NCI-H2081 treated with DMSO at 0.1 percent for 48 hours (cell line): ENCODE measurements at regions not wholly inside any gene's neighbourhood (a gene's known extent, or its start where the extent isn't known, plus 50 kb on each side); places are given as distances from the start of the nearest gene placed in this dataset.
A peak's percentile ranks its signal among the peaks of the same experiment; 100 is the strongest.

Experiments
- DNase-seq: peaks from one replicate; lab custom pipeline; 2025; lab: John Stamatoyannopoulos, UW

- no peak for DNase-seq
Measured at GRCh38 chr4:137310593-137311490, 221.5 kb downstream of the PCDH18 start.

DNA sequence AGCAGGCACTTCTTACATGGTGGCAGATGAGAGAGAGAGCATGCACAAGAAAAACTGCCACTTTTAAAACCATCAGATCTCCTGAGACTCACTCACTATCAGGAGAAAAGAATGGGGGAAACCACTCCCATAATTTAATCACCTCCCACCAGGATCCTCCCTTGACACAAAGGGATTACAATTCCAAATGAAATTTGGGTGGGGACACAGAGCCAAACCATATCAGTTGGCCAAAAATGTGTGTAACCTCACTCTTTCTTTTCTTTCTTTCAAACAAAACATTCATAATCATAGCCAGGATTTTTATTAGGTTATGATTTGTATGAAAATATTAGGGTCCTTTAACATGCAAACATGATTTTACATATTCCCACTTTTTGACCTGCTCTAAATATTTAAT lies 222.1 kb downstream of the PCDH18 start:
- no peak for DNase-seq

DNA sequence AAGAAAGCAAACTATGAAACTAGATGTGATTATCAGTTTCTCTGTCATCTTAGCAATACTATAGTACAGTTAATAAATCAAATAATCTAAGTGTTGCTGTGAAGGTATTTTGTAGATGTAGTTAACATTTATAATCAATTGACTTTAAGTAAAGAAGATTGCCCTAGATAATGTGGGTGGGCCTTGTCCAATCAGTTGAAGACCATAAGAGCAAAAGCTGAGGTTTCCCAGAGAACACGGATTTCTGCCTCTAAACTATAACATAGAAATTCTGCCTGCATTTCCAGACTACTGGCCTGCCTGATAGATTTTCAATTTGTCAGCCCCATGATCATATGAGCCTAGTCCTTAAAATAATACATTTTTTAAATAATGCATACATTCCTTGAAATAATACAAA lies 222.9 kb downstream of the PCDH18 start:
- DNase-seq: no peak

GRCh38 chr4:137307806-137308205 lies 224.5 kb downstream of the PCDH18 start:
- no peak for DNase-seq

GRCh38 chr4:137300776-137301175 lies 231.5 kb downstream of the PCDH18 start:
- no peak for DNase-seq

DNA sequence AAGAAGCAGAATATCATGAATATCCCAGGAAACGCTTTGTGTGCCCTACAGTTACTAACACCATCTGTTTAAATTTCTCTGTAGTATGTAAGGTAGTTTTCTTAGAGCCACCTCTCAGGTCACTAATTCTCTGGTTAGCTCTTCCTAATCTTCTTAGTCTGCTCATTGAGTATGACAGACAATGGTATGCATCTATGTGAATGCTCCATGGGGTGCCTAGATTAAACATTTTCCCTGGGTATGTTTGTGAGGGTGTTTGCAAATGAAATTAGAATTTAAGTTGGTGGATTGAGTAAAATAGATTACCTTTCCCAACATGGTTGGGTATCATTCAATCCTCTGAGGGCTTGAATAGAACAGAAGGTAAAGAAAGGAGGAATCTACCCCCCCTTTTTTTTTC lies 233.0 kb downstream of the PCDH18 start:
- DNase-seq: no peak

DNA sequence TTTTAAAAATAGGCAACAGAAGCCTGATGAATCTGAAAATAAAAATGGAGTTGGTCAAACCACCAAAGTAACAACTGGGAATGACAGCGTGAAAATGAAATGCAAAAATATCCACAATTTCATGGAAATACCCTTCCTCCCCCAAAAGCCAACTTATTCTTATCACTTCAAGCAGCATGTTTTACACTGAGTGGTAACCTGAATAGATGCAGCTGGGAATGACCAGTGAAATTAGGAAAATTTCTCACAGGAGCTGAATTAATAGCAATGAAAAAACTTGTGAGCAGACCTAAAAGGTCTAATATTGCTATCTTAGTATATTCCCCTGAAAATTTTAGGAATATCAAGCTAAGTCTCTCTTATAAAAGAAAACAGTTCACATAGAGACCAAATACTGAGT lies 239.0 kb downstream of the PCDH18 start:
- DNase-seq: no peak

DNA sequence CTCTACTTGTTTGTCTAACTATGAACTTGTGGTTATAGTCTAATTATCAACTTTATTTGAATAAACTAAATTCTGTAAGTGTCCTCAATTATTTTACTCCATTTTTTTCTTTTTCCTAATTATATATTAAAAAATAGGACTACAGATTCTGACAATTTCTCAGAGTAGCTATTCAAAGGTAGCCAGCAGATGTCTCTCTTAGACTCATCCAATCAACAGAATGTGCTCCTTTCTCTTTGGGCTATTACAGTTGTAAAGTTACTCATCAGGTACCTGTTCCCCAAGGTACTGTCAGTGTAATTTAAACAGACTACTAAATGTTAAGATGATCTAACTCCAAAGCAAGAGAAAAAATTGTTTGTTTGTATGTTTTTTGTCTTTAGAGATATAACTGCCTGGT lies 248.6 kb downstream of the PCDH18 start:
- DNase-seq: no peak

DNA sequence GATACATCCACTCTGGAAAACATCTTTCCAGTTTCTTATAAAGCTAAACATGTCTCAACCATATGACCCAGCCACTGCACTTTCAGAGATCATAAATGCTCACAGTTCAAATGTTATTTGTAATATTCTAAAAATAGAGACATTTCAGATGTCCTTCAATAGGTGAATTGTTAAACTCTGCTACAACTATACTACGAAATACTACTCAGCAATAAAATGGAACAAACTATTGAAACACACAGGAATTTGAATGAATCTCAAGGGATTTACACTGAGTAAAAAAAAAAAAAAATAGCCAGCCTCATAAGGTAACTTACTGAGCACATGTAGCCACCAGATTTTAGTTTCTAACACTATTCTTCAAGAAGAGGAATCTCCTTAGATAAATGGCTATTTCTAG lies 253.9 kb downstream of the PCDH18 start:
- DNase-seq: no peak

GRCh38 chr4:137274404-137274803 lies 257.9 kb downstream of the PCDH18 start:
- DNase-seq: no peak

DNA sequence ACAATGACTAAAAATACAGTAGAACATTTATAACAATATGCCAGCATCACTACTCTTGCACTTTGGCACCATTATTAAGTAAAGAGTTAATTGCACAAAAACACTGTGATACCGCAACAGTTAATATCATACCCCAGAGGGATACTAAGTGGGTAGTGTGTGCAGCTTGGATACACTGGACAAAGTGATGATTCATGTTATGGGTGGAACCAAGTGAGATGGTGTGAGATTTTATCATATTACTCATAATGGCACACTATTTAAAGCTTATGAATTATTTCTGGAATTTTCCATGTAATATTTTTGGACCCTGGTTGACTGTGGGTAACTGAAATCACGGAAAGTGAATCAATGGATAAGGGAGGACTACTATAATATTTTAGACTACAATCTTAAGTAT lies 265.3 kb downstream of the PCDH18 start:
- DNase-seq: no peak

GRCh38 chr4:137266511-137266910 lies 265.8 kb downstream of the PCDH18 start:
- no peak for DNase-seq

DNA sequence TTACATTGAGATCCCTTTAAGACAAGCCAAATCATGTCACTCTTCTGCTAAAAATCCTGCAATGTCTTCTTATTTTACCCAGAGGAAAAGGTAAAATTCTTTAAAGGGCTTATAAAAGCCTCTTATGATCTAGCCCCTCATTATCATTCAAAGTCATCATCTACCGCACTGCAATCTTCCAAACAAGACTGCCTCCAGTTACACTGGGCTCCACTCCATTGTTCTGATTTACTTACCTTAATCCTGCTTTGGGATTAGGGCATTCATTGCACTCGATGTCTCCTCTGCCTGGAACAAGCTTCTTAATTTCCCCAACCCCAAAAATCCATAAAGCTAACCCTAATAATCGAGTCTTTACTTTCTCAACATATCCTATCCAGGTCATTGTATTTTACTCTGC lies 269.1 kb downstream of the PCDH18 start:
- no peak for DNase-seq

- no peak for DNase-seq
Measured at GRCh38 chr4:137253949-137254348, 278.3 kb downstream of the PCDH18 start.

- no peak for DNase-seq
Measured at GRCh38 chr4:137249112-137249511, 283.2 kb downstream of the PCDH18 start.

DNA sequence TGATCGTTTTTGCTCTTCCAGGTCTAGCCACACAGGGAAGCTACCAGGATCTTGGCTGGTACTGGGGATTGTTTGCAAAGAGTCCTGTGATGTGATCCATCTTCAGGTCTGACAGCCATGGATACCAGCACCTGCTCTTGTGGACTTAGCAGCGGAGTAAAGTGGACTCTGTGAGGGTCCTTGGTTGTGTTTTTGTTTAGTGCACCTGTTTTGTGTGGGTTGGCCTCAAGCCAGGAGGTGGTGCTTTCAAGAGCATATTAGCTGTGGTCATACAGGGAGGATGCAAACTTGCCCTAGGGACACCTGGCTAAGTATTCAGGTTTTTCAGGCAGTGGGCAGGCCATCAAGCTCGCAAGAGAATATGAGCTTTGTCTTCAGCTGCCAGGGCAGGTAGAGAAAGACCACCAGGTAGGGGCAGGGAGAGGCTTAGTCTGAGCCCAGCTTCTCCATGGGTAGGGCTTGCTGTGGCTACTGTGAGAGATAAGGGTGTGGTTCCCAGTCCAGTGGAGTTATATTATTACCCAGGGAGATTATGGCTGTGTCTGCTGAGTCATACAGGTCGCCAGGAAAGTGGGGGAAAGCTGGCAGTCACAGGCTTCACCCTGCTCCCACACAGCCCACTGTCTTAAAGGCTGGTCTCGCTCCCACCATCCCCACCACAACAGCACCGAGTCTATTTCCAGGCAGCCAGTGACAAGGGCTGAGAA lies 293.7 kb downstream of the PCDH18 start:
- DNase-seq: peak; percentile 6

- DNase-seq: no peak
Measured at GRCh38 chr4:137226900-137227299, 305.4 kb downstream of the PCDH18 start.

- DNase-seq: no peak
Measured at GRCh38 chr4:137226221-137226620, 306.1 kb downstream of the PCDH18 start.

- DNase-seq: no peak
Measured at GRCh38 chr4:137213372-137214173, 318.7 kb downstream of the PCDH18 start.

DNA sequence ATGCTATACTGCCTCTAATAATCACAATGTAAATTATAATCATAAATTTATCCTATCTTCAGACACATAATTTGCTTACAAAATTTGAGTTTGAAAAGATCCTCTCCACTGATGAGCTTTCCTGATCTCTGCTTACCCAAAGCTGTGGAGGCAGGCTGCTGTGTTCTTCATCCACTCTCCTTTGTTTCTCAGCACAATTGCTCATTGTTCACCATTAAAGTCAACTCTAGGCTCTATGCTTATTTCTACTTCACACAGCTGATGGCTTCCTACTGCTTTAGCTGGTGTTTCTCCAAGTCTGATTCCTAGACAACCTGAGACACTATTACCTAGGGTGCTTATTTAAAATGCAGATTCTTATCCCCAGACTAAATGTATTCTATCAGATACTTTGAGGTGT lies 319.7 kb downstream of the PCDH18 start:
- no peak for DNase-seq

DNA sequence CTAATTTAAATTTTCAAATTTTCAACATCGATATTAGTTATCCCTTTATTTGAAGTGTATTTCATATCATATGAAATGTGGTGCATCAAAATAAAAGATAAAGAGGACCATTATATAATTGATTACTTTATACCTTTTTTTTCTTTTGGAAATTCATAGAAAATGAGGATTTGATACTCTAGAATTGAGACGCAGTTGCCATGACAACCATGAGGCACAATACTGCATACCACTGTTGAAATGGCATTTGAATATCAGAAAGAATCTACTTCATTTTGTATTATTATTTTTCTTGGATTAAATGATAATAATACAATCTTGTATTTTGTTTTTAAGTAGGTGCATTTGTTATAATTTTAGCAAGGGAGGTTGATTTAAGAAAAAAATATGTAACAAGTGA lies 323.1 kb downstream of the PCDH18 start:
- no peak for DNase-seq

DNA sequence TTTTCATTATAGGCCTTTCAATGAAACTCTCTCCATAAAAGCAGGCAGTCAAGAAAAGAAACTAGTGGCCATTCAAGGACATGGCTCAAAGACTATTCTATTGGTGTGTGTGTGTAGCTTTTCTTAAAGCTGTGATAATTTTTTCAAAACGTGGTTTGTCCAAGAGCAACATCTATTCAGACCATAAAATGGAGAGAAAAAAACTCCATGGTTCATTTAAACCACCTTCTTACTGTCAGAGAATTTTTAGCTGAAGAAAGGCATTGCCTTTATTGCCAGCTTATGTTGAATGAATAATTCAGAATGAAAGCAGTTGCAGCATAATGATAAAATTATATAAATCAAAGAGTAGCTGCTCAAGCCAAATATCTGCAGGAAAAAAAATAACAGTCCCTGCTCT lies 325.5 kb downstream of the PCDH18 start:
- DNase-seq: no peak

DNA sequence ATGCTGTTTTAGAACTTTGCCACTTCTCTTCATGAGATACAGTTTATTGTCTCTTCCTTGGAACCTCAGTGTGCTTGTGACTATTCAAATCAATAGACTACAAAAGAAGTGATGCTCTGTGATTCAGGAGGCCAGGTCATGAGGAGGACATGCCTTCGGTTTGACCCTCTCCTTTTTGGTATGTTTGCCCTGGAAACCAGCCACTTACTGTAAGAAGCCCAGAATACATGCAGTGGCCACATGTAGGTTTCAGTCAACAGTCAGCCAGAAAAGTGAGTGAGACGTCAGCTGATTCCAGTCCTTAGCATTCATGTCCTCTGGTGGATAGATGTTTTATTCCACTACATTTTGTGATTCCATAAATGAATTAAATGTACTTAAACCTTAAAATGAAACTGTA lies 328.7 kb downstream of the PCDH18 start:
- DNase-seq: no peak
